GM23338 (cell line): ENCODE measurements at regions not wholly inside any gene's neighbourhood (a gene's known extent, or its start where the extent isn't known, plus 50 kb on each side); places are given as distances from the start of the nearest gene placed in this dataset.

ENCODE experiments used
- ATAC-seq: fragments of 200-7000 bp; cut with Tn5 transposase; 3 replicates; pipeline ENCODE4 v1.9.1; 2020
- DNase-seq: peaks from one replicate; pipeline ENCODE4 v3.0.0-alpha.2; 2015; ENCODE audit warnings: low spot score
- H2AFZ ChIP-seq: fragments of 200-600 bp; sonication (generic); 2 replicates; pipeline ENCODE4 v1.8.0; 2016; ENCODE audit warnings: antibody characterized with exemption, mild to moderate bottlenecking, moderate library complexity
- H3F3A ChIP-seq: fragments of 200-600 bp; sonication (generic); replicated peaks from 2 replicates; pipeline ENCODE4 v1.8.0; 2017; ENCODE audit warnings: antibody characterized with exemption, mixed run types, low read depth
- H3K27ac ChIP-seq: fragments of 200-600 bp; sonication (generic); 2 replicates; pipeline ENCODE4 v1.6.1; 2016; ENCODE audit warnings: low read depth
- H3K27me3 ChIP-seq: fragments of 200-600 bp; sonication (generic); 2 replicates; pipeline ENCODE4 v1.8.0; 2016; ENCODE audit warnings: mild to moderate bottlenecking, mixed run types, moderate library complexity; ENCODE audit not compliant: insufficient read depth
- H3K36me3 ChIP-seq: fragments of 200-600 bp; sonication (generic); 2 replicates; pipeline ENCODE4 v1.8.0; 2016; ENCODE audit warnings: mild to moderate bottlenecking; ENCODE audit not compliant: insufficient read depth
- H3K4me1 ChIP-seq: fragments of 200-600 bp; sonication (generic); 2 replicates; pipeline ENCODE4 v1.8.0; 2016; ENCODE audit warnings: mild to moderate bottlenecking, moderate library complexity; ENCODE audit not compliant: insufficient read depth
- H3K4me2 ChIP-seq: fragments of 200-600 bp; sonication (generic); 2 replicates; pipeline ENCODE4 v1.7.1; 2017; ENCODE audit warnings: mixed run types
- H3K4me3 ChIP-seq: fragments of 200-600 bp; sonication (generic); 2 replicates; pipeline ENCODE4 v1.6.1; 2016; ENCODE audit warnings: mixed run types
- H3K79me2 ChIP-seq: fragments of 200-600 bp; sonication (generic); replicated peaks from 2 replicates; pipeline ENCODE4 v1.8.0; 2017; ENCODE audit warnings: mild to moderate bottlenecking; ENCODE audit not compliant: insufficient read depth
- H3K9me2 ChIP-seq: fragments of 200-600 bp; sonication (generic); 2 replicates; pipeline ENCODE4 v1.8.0; 2017; ENCODE audit not compliant: insufficient read depth
- H4K20me1 ChIP-seq: fragments of 200-600 bp; sonication (generic); replicated peaks from 2 replicates; pipeline ENCODE4 v1.8.0; 2017; ENCODE audit warnings: mild to moderate bottlenecking; ENCODE audit not compliant: insufficient read depth
- H3K27ac Mint-ChIP-seq: 2 replicates; pipeline ENCODE4 v1.8.0; 2020; ENCODE audit warnings: inconsistent platforms, mild to moderate bottlenecking, moderate library complexity, mixed read lengths
- H3K27me3 Mint-ChIP-seq: 3 replicates; pipeline ENCODE4 v1.8.0; 2022; ENCODE audit warnings: low read depth, mild to moderate bottlenecking, moderate library complexity, mixed read lengths, inconsistent platforms; ENCODE audit not compliant: insufficient read depth, poor library complexity
- H3K36me3 Mint-ChIP-seq: 3 replicates; pipeline ENCODE4 v1.8.0; 2021; ENCODE audit warnings: low read depth, mild to moderate bottlenecking, inconsistent platforms, moderate library complexity, mixed read lengths
- H3K4me1 Mint-ChIP-seq: 3 replicates; pipeline ENCODE4 v1.8.0; 2020; ENCODE audit warnings: mild to moderate bottlenecking, inconsistent platforms, mixed read lengths
- H3K4me3 Mint-ChIP-seq: 3 replicates; pipeline ENCODE4 v1.8.0; 2021; ENCODE audit warnings: moderate library complexity, mild to moderate bottlenecking, inconsistent platforms, mixed read lengths
- H3K9me3 Mint-ChIP-seq: 3 replicates; pipeline ENCODE4 v1.8.0; 2020; ENCODE audit warnings: moderate library complexity, mild to moderate bottlenecking, inconsistent platforms, mixed read lengths
- CTCF ChIP-seq, 2 experiments: fragments of 200-600 bp in 1 of 2; sonication (generic) in 1 of 2; conservative IDR thresholded peaks; 2 replicates each; pipeline versions ENCODE4 v1.5.1 to v1.6.1; 2016 to 2017; ENCODE audit warnings: antibody characterized with exemption in 2 of 2, low read depth in 2 of 2, mild to moderate bottlenecking in 2 of 2, moderate library complexity in 1 of 2
- ETS1 ChIP-seq: IDR thresholded peaks from 2 replicates; pipeline ENCODE4 v1.6.1; 2016; ENCODE audit warnings: antibody characterized with exemption
- JUNB ChIP-seq: IDR thresholded peaks from one replicate; pipeline ENCODE4 v1.6.1; 2016; ENCODE audit warnings: antibody characterized with exemption; ENCODE audit not compliant: unreplicated experiment
- POLR2AphosphoS5 ChIP-seq: IDR thresholded peaks from 2 replicates; pipeline ENCODE4 v1.6.1; 2016; ENCODE audit warnings: antibody characterized with exemption, low read depth
- REST ChIP-seq: IDR thresholded peaks from one replicate; pipeline ENCODE4 v1.6.1; 2018; ENCODE audit warnings: antibody characterized with exemption; ENCODE audit not compliant: unreplicated experiment
- STAT1 ChIP-seq: IDR thresholded peaks from one replicate; pipeline ENCODE4 v1.6.1; 2016; ENCODE audit warnings: antibody characterized with exemption; ENCODE audit not compliant: unreplicated experiment
- ZNF114 ChIP-seq: fragments of 250-450 bp; sonication (Bioruptor Pico); IDR thresholded peaks from 2 replicates; pipeline ENCODE4 v1.5.0; 2020; ENCODE audit warnings: mild to moderate bottlenecking, moderate library complexity
- ZNF331 ChIP-seq: fragments of 250-450 bp; sonication (Bioruptor Pico); IDR thresholded peaks from 2 replicates; pipeline ENCODE4 v1.5.0; 2020; ENCODE audit warnings: low read depth, mild to moderate bottlenecking, moderate library complexity
- ZNF462 ChIP-seq: fragments of 250-450 bp; sonication (Bioruptor Pico); IDR thresholded peaks from 2 replicates; pipeline ENCODE4 v1.5.0; 2020; ENCODE audit warnings: mild to moderate bottlenecking, moderate library complexity

- no peak for TF ChIP-seq ZNF462 (CRISPR knock-in tag)
- no peak for TF ChIP-seq STAT1
- no peak for TF ChIP-seq JUNB
Measured at GRCh38 chr5:156241266-156241665, 85.7 kb upstream of the SGCD start (continued).

- H3K79me2 ChIP-seq: no peaks in the 10 kb centered on the region
- H3K4me2 ChIP-seq: no peak overlapping the region
- no peak overlapping the region for H3K27ac Mint-ChIP-seq
- no peaks in the 10 kb centered on the region for H3K27me3 ChIP-seq
- no peaks in the 10 kb centered on the region for H3K4me1 ChIP-seq
- H3K27me3 Mint-ChIP-seq: peaks cover 1% of the 10 kb centered on the region
- H3K4me3 ChIP-seq: no peak overlapping the region
- no peak for DNase-seq
- H2AFZ ChIP-seq: no peak overlapping the region
- H3F3A ChIP-seq: no peaks in the 10 kb centered on the region
- H3K36me3 ChIP-seq: no peaks in the 10 kb centered on the region
- no peaks in the 10 kb centered on the region for H3K36me3 Mint-ChIP-seq
- no peak overlapping the region for H3K4me3 Mint-ChIP-seq
- peaks cover 7% of the 10 kb centered on the region; the same call in 2 of the 3 replicates for H3K4me1 Mint-ChIP-seq
- H3K9me2 ChIP-seq: no peaks in the 10 kb centered on the region
- no peaks in the 10 kb centered on the region; the same call in 2 of the 3 replicates for H3K9me3 Mint-ChIP-seq
- no peak overlapping the region for H3K27ac ChIP-seq
- no peak for ATAC-seq
- no peaks in the 10 kb centered on the region for H4K20me1 ChIP-seq
- no peak for TF ChIP-seq ETS1
- TF ChIP-seq CTCF (conservative IDR thresholded peaks at IDR 0.05; ENCODE audit: low read depth in 2 of 2): no peak
- TF ChIP-seq POLR2AphosphoS5: no peak
- TF ChIP-seq ZNF114 (CRISPR knock-in tag): no peak
- TF ChIP-seq ZNF331: no peak
- TF ChIP-seq JUNB: no peak
- TF ChIP-seq STAT1: no peak
- TF ChIP-seq REST: no peak
Measured at GRCh38 chr5:156245895-156246294, 81.1 kb upstream of the SGCD start.
